ENCODE measurements at regions not wholly inside any gene's neighbourhood (a gene's known extent, or its start where the extent isn't known, plus 50 kb on each side); places are given as distances from the start of the nearest gene placed in this dataset.

DNA sequence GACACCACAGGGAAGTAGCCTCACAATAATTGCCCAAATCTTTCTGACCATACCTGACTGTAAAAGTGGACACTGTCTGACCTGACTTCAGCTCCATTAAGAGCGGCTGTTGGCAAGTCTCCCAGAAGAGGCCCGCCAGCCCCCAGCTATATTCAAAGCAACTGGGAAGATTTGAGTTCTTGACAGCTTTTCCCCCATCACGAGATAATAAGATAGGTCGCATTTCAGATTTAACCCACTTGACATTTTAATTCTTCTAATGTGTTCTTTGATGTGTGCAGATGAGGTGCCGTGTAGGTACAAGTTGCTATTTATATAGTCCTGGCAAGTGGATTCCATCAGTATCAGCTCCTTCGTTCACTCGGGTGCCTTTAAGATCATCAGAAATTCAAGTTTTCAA, 345.7 kb downstream of the DRD1 start:
- WGBS, 2 experiments (ENCODE audit: extremely low coverage in 2 of 2, insufficient read length in 1 of 2), result no CpG with 5 or more reads among the region's 7 CpGs
- Histone ChIP-seq H3K27me3 (ENCODE audit: control insufficient read depth, insufficient read depth, low read length) (no peaks in the 10 kb centered on the region), H3K4ac (ENCODE audit: low read depth, low read length) (no peak overlapping the region), H3K23ac (ENCODE audit: low read depth, low read length) (no peak overlapping the region), H4K20me1 (ENCODE audit: insufficient read depth, low read length) (no peaks in the 10 kb centered on the region), H4K5ac (ENCODE audit: low read depth, low read length) (no peak overlapping the region), H4K8ac (ENCODE audit: low read depth in 2 of 2, low read length in 2 of 2) (no peak overlapping the region), H2BK5ac (ENCODE audit: low read depth, low read length, poor library complexity, severe bottlenecking) (no peak overlapping the region), H2BK120ac (ENCODE audit: low read depth, low read length) (no peak overlapping the region), H3K56ac (ENCODE audit: extremely low read depth, insufficient read depth, low read length) (no peak overlapping the region), H2AFZ (replicated peaks; ENCODE audit: low read length, poor library complexity) (no peak overlapping the region), H3K4me2 (ENCODE audit: low read depth, low read length) (no peak overlapping the region), H3K4me3 (ENCODE audit: insufficient read depth, low read depth, low read length) (no peak overlapping the region), H3K4me1 (ENCODE audit: control insufficient read depth, insufficient read depth, low read length) (no peaks in the 10 kb centered on the region), H3K14ac (replicated peaks; ENCODE audit: low read depth, low read length) (no peak overlapping the region), H4K91ac (ENCODE audit: insufficient read depth, low read depth, low read length) (no peak overlapping the region), H3K9ac (ENCODE audit: low read depth, low read length) (no peak overlapping the region), H3K27ac (ENCODE audit: insufficient read depth, low read length) (no peak overlapping the region), H2BK15ac (ENCODE audit: low read depth, low read length) (no peak overlapping the region), H3K36me3 (ENCODE audit: control insufficient read depth, insufficient read depth, low read length) (no peaks in the 10 kb centered on the region), H3K18ac (ENCODE audit: low read depth, low read length) (no peak overlapping the region), H2AK9ac (replicated peaks; ENCODE audit: low read depth, low read length, poor library complexity) (no peak overlapping the region), H3K9me3 (ENCODE audit: control insufficient read depth, insufficient read depth, low read length) (no peaks in the 10 kb centered on the region), H2AK5ac (ENCODE audit: low read depth, low read length) (no peak overlapping the region), H2BK20ac (ENCODE audit: low read depth, low read length) (no peak overlapping the region), H3K79me1 (ENCODE audit: low read depth in 1 of 2, low read length in 2 of 2) (no peaks in the 10 kb centered on the region), H3K9me1 (ENCODE audit: insufficient read depth, low read length) (no peaks in the 10 kb centered on the region)
- dilution Hi-C loops (cut with HindIII; ENCODE audit: low sequenced_read_pairs, unreplicated experiment), result no loop called here
- intact Hi-C loops (cut with micrococcal nuclease), result no loop called here
- no TSS peak for BruUV-seq (replicated peaks)
- DNase-seq, result no peak
- no peak for TF ChIP-seq MXI1 (IDR thresholded peaks at IDR 0.05; ENCODE audit: borderline replicate concordance, low read depth, low read length)
- TF ChIP-seq RCOR1 (IDR thresholded peaks at IDR 0.05; ENCODE audit: insufficient replicate concordance, low read length), result no peak
- TF ChIP-seq MAZ (IDR thresholded peaks at IDR 0.05; ENCODE audit: borderline replicate concordance, low read depth, low read length), result no peak
- TF ChIP-seq, protein P1, sequence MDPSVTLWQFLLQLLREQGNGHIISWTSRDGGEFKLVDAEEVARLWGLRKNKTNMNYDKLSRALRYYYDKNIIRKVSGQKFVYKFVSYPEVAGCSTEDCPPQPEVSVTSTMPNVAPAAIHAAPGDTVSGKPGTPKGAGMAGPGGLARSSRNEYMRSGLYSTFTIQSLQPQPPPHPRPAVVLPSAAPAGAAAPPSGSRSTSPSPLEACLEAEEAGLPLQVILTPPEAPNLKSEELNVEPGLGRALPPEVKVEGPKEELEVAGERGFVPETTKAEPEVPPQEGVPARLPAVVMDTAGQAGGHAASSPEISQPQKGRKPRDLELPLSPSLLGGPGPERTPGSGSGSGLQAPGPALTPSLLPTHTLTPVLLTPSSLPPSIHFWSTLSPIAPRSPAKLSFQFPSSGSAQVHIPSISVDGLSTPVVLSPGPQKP (IDR thresholded peaks at IDR 0.05; ENCODE audit: borderline replicate concordance, low read depth, low read length), result no peak
- no peak for TF ChIP-seq RFX5 (IDR thresholded peaks at IDR 0.05; ENCODE audit: low read depth, low read length)
- TF ChIP-seq RAD21 (IDR thresholded peaks at IDR 0.05; ENCODE audit: low read length), result no peak
- TF ChIP-seq BHLHE40 (IDR thresholded peaks at IDR 0.05; ENCODE audit: low read depth, low read length), result no peak
- TF ChIP-seq, protein P2, sequence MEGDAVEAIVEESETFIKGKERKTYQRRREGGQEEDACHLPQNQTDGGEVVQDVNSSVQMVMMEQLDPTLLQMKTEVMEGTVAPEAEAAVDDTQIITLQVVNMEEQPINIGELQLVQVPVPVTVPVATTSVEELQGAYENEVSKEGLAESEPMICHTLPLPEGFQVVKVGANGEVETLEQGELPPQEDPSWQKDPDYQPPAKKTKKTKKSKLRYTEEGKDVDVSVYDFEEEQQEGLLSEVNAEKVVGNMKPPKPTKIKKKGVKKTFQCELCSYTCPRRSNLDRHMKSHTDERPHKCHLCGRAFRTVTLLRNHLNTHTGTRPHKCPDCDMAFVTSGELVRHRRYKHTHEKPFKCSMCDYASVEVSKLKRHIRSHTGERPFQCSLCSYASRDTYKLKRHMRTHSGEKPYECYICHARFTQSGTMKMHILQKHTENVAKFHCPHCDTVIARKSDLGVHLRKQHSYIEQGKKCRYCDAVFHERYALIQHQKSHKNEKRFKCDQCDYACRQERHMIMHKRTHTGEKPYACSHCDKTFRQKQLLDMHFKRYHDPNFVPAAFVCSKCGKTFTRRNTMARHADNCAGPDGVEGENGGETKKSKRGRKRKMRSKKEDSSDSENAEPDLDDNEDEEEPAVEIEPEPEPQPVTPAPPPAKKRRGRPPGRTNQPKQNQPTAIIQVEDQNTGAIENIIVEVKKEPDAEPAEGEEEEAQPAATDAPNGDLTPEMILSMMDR (conservative IDR thresholded peaks at IDR 0.05; ENCODE audit: low read depth, low read length), result no peak
- no peak for TF ChIP-seq SMC3 (IDR thresholded peaks at IDR 0.05; ENCODE audit: low read depth, low read length)
- no peak for TF ChIP-seq NFE2L2 (IDR thresholded peaks at IDR 0.05; ENCODE audit: low read depth, low read length)
- TF ChIP-seq MAFK (IDR thresholded peaks at IDR 0.05; ENCODE audit: low read depth, low read length), result no peak
- TF ChIP-seq, protein P3, sequence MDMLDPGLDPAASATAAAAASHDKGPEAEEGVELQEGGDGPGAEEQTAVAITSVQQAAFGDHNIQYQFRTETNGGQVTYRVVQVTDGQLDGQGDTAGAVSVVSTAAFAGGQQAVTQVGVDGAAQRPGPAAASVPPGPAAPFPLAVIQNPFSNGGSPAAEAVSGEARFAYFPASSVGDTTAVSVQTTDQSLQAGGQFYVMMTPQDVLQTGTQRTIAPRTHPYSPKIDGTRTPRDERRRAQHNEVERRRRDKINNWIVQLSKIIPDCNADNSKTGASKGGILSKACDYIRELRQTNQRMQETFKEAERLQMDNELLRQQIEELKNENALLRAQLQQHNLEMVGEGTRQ (IDR thresholded peaks at IDR 0.05; ENCODE audit: low read depth, low read length), result no peak
- no peak for TF ChIP-seq CEBPB (IDR thresholded peaks at IDR 0.05; ENCODE audit: low read depth, low read length)
- TF ChIP-seq POLR2A (IDR thresholded peaks at IDR 0.05; ENCODE audit: low read depth, low read length), result no peak
- TF ChIP-seq CHD1 (IDR thresholded peaks at IDR 0.05; ENCODE audit: low read depth, low read length), result no peak
- no peak for TF ChIP-seq FOS (IDR thresholded peaks at IDR 0.05; ENCODE audit: low read depth, low read length)
- ChIA-PET CTCF (no interaction called here), POLR2A (ENCODE audit: unreplicated experiment) (no interaction called here)
- ATAC-seq (ENCODE audit: low read depth), result no peak
- in situ Hi-C loops (cut with MboI; ENCODE audit: low sequenced_read_pairs), result no loop called here
